ENCODE measurements at regions not wholly inside any gene's neighbourhood (a gene's known extent, or its start where the extent isn't known, plus 50 kb on each side); places are given as distances from the start of the nearest gene placed in this dataset.

DNA sequence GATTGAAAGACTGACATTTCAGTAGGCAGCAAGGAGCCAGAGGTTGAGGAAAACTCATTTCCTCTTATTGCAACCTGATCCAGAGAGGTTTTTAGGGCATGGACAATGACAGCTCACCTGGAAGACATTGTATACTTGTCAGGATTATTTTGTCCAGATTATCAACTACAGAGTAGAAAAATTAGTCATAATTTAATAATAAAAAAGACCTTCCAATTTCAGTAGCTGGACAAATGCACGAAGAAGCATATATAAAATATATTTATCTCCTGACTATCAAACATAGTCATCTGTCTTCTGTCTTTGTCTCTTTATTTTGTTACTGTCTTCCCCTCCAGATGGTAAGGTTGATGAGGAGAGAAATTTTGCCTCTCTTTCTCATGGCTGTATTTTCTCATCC, 330.6 kb upstream of the RAG2 start:
- H4K20me1 ChIP-seq (ENCODE audit: control insufficient read depth, insufficient read depth) = no peaks in the 10 kb centered on the region
- CTCF ChIA-PET = no interaction called here
- H3K27ac ChIP-seq (ENCODE audit: control insufficient read depth, insufficient read depth) = no peak overlapping the region
- intact Hi-C loops (cut with micrococcal nuclease; ENCODE audit: unreplicated experiment) = no loop called here
- no peaks in the 10 kb centered on the region for H3K9me3 ChIP-seq (replicated peaks; ENCODE audit: control insufficient read depth, insufficient read depth, low read length)
- POLR2A ChIA-PET = no interaction called here
- BruUV-seq (replicated peaks) = no TSS peak
- RAD21 ChIA-PET (ENCODE audit: unreplicated experiment) = no interaction called here
- H3K4me3 ChIP-seq = no peak overlapping the region
- no peak overlapping the region for H3K9ac ChIP-seq (ENCODE audit: control insufficient read depth, insufficient read depth, low read length)
- H3K79me2 ChIP-seq (ENCODE audit: control insufficient read depth, insufficient read depth, low read length) = no peaks in the 10 kb centered on the region
- no peak for FAIRE-seq
- no peaks in the 10 kb centered on the region for H3K36me3 ChIP-seq (ENCODE audit: control insufficient read depth in 2 of 2, insufficient read depth in 2 of 2, low read length in 1 of 2)
- no peak for DNase-seq (ENCODE audit: low read depth, low spot score)
- no peak for TF ChIP-seq CBFB (IDR thresholded peaks at IDR 0.05; ENCODE audit: low read depth)
- TF ChIP-seq POLR2A (IDR thresholded peaks at IDR 0.05; ENCODE audit: low read depth, low read length) = no peak
- no peak for TF ChIP-seq EP300 (IDR thresholded peaks at IDR 0.05; ENCODE audit: borderline replicate concordance in 1 of 2, control insufficient read depth in 1 of 2, low read depth in 2 of 2, low read length in 2 of 2)
- no peak for TF ChIP-seq NRF1 (conservative IDR thresholded peaks at IDR 0.05; ENCODE audit: low read depth, low read length)
- TF ChIP-seq, protein P1, sequence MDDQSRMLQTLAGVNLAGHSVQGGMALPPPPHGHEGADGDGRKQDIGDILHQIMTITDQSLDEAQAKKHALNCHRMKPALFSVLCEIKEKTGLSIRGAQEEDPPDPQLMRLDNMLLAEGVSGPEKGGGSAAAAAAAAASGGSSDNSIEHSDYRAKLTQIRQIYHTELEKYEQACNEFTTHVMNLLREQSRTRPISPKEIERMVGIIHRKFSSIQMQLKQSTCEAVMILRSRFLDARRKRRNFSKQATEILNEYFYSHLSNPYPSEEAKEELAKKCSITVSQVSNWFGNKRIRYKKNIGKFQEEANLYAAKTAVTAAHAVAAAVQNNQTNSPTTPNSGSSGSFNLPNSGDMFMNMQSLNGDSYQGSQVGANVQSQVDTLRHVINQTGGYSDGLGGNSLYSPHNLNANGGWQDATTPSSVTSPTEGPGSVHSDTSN (IDR thresholded peaks at IDR 0.05; ENCODE audit: insufficient replicate concordance, low read depth, low read length) = no peak
- TF ChIP-seq SP1 (IDR thresholded peaks at IDR 0.05; ENCODE audit: low read depth, low read length) = no peak
- no peak for TF ChIP-seq CBX3 (IDR thresholded peaks at IDR 0.05; ENCODE audit: borderline replicate concordance, low read depth)
- TF ChIP-seq, protein P2, sequence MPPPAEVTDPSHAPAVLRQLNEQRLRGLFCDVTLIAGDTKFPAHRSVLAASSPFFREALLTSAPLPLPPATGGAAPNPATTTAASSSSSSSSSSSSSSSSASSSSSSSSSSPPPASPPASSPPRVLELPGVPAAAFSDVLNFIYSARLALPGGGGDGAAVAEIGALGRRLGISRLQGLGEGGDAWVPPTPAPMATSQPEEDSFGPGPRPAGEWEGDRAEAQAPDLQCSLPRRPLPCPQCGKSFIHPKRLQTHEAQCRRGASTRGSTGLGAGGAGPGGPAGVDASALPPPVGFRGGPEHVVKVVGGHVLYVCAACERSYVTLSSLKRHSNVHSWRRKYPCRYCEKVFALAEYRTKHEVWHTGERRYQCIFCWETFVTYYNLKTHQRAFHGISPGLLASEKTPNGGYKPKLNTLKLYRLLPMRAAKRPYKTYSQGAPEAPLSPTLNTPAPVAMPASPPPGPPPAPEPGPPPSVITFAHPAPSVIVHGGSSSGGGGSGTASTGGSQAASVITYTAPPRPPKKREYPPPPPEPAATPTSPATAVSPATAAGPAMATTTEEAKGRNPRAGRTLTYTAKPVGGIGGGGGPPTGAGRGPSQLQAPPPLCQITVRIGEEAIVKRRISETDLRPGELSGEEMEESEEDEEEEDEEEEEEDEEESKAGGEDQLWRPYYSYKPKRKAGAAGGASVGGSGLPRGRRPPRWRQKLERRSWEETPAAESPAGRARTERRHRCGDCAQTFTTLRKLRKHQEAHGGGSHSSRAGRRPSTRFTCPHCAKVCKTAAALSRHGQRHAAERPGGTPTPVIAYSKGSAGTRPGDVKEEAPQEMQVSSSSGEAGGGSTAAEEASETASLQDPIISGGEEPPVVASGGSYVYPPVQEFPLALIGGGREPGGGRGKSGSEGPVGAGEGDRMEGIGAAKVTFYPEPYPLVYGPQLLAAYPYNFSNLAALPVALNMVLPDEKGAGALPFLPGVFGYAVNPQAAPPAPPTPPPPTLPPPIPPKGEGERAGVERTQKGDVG (CRISPR knock-in tag; IDR thresholded peaks at IDR 0.05) = no peak
- TF ChIP-seq, protein P3, sequence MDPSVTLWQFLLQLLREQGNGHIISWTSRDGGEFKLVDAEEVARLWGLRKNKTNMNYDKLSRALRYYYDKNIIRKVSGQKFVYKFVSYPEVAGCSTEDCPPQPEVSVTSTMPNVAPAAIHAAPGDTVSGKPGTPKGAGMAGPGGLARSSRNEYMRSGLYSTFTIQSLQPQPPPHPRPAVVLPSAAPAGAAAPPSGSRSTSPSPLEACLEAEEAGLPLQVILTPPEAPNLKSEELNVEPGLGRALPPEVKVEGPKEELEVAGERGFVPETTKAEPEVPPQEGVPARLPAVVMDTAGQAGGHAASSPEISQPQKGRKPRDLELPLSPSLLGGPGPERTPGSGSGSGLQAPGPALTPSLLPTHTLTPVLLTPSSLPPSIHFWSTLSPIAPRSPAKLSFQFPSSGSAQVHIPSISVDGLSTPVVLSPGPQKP (IDR thresholded peaks at IDR 0.05; ENCODE audit: low read depth, low read length) = no peak
- no peak for TF ChIP-seq DPF2 (IDR thresholded peaks at IDR 0.05)
- TF ChIP-seq YY1 (IDR thresholded peaks at IDR 0.05; ENCODE audit: low read depth, low read length) = no peak
- TF ChIP-seq IKZF1 (conservative IDR thresholded peaks at IDR 0.05) = no peak
- no peak for TF ChIP-seq ZZZ3 (IDR thresholded peaks at IDR 0.05; ENCODE audit: control insufficient read depth, insufficient read length, low read depth)
- TF ChIP-seq, protein P4, sequence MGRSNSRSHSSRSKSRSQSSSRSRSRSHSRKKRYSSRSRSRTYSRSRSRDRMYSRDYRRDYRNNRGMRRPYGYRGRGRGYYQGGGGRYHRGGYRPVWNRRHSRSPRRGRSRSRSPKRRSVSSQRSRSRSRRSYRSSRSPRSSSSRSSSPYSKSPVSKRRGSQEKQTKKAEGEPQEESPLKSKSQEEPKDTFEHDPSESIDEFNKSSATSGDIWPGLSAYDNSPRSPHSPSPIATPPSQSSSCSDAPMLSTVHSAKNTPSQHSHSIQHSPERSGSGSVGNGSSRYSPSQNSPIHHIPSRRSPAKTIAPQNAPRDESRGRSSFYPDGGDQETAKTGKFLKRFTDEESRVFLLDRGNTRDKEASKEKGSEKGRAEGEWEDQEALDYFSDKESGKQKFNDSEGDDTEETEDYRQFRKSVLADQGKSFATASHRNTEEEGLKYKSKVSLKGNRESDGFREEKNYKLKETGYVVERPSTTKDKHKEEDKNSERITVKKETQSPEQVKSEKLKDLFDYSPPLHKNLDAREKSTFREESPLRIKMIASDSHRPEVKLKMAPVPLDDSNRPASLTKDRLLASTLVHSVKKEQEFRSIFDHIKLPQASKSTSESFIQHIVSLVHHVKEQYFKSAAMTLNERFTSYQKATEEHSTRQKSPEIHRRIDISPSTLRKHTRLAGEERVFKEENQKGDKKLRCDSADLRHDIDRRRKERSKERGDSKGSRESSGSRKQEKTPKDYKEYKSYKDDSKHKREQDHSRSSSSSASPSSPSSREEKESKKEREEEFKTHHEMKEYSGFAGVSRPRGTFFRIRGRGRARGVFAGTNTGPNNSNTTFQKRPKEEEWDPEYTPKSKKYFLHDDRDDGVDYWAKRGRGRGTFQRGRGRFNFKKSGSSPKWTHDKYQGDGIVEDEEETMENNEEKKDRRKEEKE (IDR thresholded peaks at IDR 0.05) = no peak
- TF ChIP-seq SIX5 (IDR thresholded peaks at IDR 0.05; ENCODE audit: low read depth, low read length, severe bottlenecking) = no peak
- no peak for TF ChIP-seq ASH2L (IDR thresholded peaks at IDR 0.05; ENCODE audit: borderline replicate concordance, low read depth)
- no peak for TF ChIP-seq PML (IDR thresholded peaks at IDR 0.05; ENCODE audit: low read length)
- no peaks in the 10 kb centered on the region for H3K27me3 ChIP-seq (replicated peaks in 1 of 2; ENCODE audit: control insufficient read depth in 2 of 2, insufficient read depth in 2 of 2, low read length in 1 of 2)
- H3K4me1 ChIP-seq (ENCODE audit: control insufficient read depth, insufficient read depth, low read length) = no peaks in the 10 kb centered on the region
- in situ Hi-C loops (cut with MboI) = no loop called here
- no peak overlapping the region for H3K4me2 ChIP-seq (ENCODE audit: control insufficient read depth, insufficient read depth)
- 0% methylated on average over 1 of the region's 1 CpG for WGBS (ENCODE audit: insufficient coverage, insufficient replicate concordance, low lambda C conversion rate, missing lambda C conversion rate)
- H2AFZ ChIP-seq (ENCODE audit: control insufficient read depth, low read depth, low read length) = no peak overlapping the region
- ATAC-seq = no peak
- SMC1A ChIA-PET (ENCODE audit: uncharacterized antibody, unreplicated experiment) = no interaction called here

All from GM12878 (cell line).